Psoas muscle (tissue), 7 donors: ENCODE measurements at regions not wholly inside any gene's neighbourhood (a gene's known extent, or its start where the extent isn't known, plus 50 kb on each side); places are given as distances from the start of the nearest gene placed in this dataset.

ENCODE experiments used
- ATAC-seq, 4 donors: fragments of 200-7000 bp; cut with Tn5 transposase; one replicate each; pipeline ENCODE4 v1.9.1; 2020; ENCODE audit warnings: moderate library complexity in 3 of 4, mild to moderate bottlenecking in 2 of 4
- DNase-seq, 2 donors: peaks; one replicate each; pipeline ENCODE4 v3.0.0-alpha.2; 2020
- H3K27ac ChIP-seq: fragments of 200-600 bp; one replicate; pipeline ENCODE4 v1.8.0; 2022
- H3K27me3 ChIP-seq, 3 donors: fragments of 200-600 bp in 1 of 3; one replicate each; pipeline versions ENCODE4 v1.6.1 to v1.8.0; 2013 to 2022; ENCODE audit warnings: low read length in 2 of 3, mild to moderate bottlenecking in 2 of 3, moderate library complexity in 1 of 3; ENCODE audit not compliant: insufficient read depth in 3 of 3
- H3K36me3 ChIP-seq, 2 donors: fragments of 200-600 bp in 1 of 2; one replicate each; pipeline versions ENCODE4 v1.6.1 to v1.8.0; 2013 to 2022; ENCODE audit warnings: low read depth in 1 of 2, mild to moderate bottlenecking in 1 of 2, moderate library complexity in 1 of 2; ENCODE audit not compliant: insufficient read depth in 1 of 2
- H3K4me1 ChIP-seq: fragments of 200-600 bp; one replicate; pipeline ENCODE4 v1.8.0; 2022
- H3K4me3 ChIP-seq: fragments of 200-600 bp; one replicate; pipeline ENCODE4 v1.8.0; 2022; ENCODE audit warnings: mild to moderate bottlenecking
- H3K9me3 ChIP-seq: fragments of 200-600 bp; one replicate; pipeline ENCODE4 v1.8.0; 2022
- WGBS, 3 donors: extraction: QIAGEN DNeasy Blood & Tissue Kit; methylation state at CpG; one replicate each; pipeline versions ENCODE4 v1.1.6 to v1.1.7; 2013; 5-methylcytosine and 5-hydroxymethylcytosine counted together
- intact Hi-C, 2 donors: fragments of 100-400 bp; cut with DNase I; formaldehyde crosslinking; loops; one replicate each; pipeline versions ENCODE4 v1.11.0 to v1.14.2; 2022
- TF ChIP-seq, protein P1 (sequence below): fragments of 200-600 bp; IDR thresholded peaks from one replicate; pipeline ENCODE4 v1.8.0; 2022; ENCODE audit warnings: antibody characterized with exemption
- donor health status: healthy with polysubstance abuse.
- donor health status: DM: no; HTN: no; CAD: no; lungs with moderate emphysema.
- donor health status: Bipolar disorder and iron deficiency.
- donor health status: healthy.
- donor health status: DM: yes; HTN: yes; CAD: no.
- donor health status: DM: no; HTN: no; CAD: no.
- donor health status: DM: yes; HTN: yes; CAD: no.

- peak in 1 of 2 donors; percentile 2 for DNase-seq
- intact Hi-C loops = no loop called here
- peaks cover 0 to 21% (median 7%) of the 10 kb centered on the region in 3 donors for H3K27me3 ChIP-seq
- no peaks in the 10 kb centered on the region for H3K4me1 ChIP-seq
- TF ChIP-seq, protein P1, sequence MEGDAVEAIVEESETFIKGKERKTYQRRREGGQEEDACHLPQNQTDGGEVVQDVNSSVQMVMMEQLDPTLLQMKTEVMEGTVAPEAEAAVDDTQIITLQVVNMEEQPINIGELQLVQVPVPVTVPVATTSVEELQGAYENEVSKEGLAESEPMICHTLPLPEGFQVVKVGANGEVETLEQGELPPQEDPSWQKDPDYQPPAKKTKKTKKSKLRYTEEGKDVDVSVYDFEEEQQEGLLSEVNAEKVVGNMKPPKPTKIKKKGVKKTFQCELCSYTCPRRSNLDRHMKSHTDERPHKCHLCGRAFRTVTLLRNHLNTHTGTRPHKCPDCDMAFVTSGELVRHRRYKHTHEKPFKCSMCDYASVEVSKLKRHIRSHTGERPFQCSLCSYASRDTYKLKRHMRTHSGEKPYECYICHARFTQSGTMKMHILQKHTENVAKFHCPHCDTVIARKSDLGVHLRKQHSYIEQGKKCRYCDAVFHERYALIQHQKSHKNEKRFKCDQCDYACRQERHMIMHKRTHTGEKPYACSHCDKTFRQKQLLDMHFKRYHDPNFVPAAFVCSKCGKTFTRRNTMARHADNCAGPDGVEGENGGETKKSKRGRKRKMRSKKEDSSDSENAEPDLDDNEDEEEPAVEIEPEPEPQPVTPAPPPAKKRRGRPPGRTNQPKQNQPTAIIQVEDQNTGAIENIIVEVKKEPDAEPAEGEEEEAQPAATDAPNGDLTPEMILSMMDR = no peak
- no peak for ATAC-seq
- H3K9me3 ChIP-seq = no peaks in the 10 kb centered on the region
- no peaks in the 10 kb centered on the region for H3K36me3 ChIP-seq
- no peak overlapping the region for H3K27ac ChIP-seq
- 68 to 74% (median 72%) methylated on average over 14 of the region's 14 CpGs for WGBS, 3 donors
- H3K4me3 ChIP-seq = no peak overlapping the region
Observed at GRCh38 chr21:43294194-43294902, 125.5 kb downstream of the CRYAA start.

DNA sequence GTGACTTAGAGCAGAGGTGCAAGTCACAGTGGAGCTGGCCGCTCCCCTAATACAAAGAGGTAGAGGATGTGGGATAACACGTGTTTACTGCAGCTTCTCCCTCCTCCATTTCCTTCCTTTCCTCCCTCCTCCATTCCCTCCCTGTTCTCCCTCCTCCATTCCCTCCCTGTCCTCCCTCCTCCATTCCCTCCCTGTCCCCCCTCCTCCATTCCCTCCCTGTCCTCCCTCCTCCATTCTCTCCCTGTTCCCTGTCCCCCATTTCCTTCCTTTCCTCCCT, 124.0 kb downstream of the CRYAA start:
- no peaks in the 10 kb centered on the region for H3K4me1 ChIP-seq
- intact Hi-C loops = no loop called here
- no peak for ATAC-seq
- peaks cover 0 to 19% (median 7%) of the 10 kb centered on the region in 3 donors for H3K27me3 ChIP-seq
- 58 to 72% (median 59%) methylated on average over 2 of the region's 2 CpGs for WGBS, 3 donors
- DNase-seq = no peak
- no peak overlapping the region for H3K4me3 ChIP-seq
- H3K27ac ChIP-seq = no peak overlapping the region
- TF ChIP-seq, protein P1 = no peak
- no peaks in the 10 kb centered on the region for H3K36me3 ChIP-seq
- no peaks in the 10 kb centered on the region for H3K9me3 ChIP-seq

GRCh38 chr21:43292041-43292865, 123.4 kb downstream of the CRYAA start:
- TF ChIP-seq, protein P1 = no peak
- ATAC-seq = no peak
- Histone ChIP-seq H3K27me3 (peaks cover 0 to 19% (median 7%) of the 10 kb centered on the region in 3 donors), H3K27ac (no peak overlapping the region), H3K4me3 (no peak overlapping the region), H3K9me3 (no peaks in the 10 kb centered on the region), H3K4me1 (no peaks in the 10 kb centered on the region), H3K36me3 (no peaks in the 10 kb centered on the region)
- intact Hi-C loops = no loop called here
- WGBS, 3 donors = 89 to 95% (median 89%) methylated on average over 23 of the region's 23 CpGs
- DNase-seq = peak; percentile 8 to 42

GRCh38 chr21:43291347-43291950, 122.6 kb downstream of the CRYAA start:
- Histone ChIP-seq H3K4me1 (no peaks in the 10 kb centered on the region), H3K27ac (no peak overlapping the region), H3K9me3 (no peaks in the 10 kb centered on the region), H3K4me3 (no peak overlapping the region), H3K27me3 (peaks cover 0 to 19% (median 7%) of the 10 kb centered on the region in 3 donors), H3K36me3 (no peaks in the 10 kb centered on the region)
- DNase-seq (peak in 1 of 2 donors; percentile 8), ATAC-seq (no peak)
- TF ChIP-seq, protein P1 = no peak
- WGBS, 3 donors = 81 to 88% (median 87%) methylated on average over 14 of the region's 14 CpGs
- intact Hi-C loops = no loop called here
